SK-N-SH (cell line): ENCODE measurements at regions not wholly inside any gene's neighbourhood (a gene's known extent, or its start where the extent isn't known, plus 50 kb on each side); places are given as distances from the start of the nearest gene placed in this dataset.

Experiments
- CTCF ChIP-seq: fragments of 200-600 bp; sonication (generic); IDR thresholded peaks from 2 replicates; pipeline ENCODE4 v1.6.1; 2017; ENCODE audit warnings: antibody characterized with exemption, mild to moderate bottlenecking, moderate library complexity
- EP300 ChIP-seq, 2 experiments: IDR thresholded peaks; 2 replicates each; pipeline versions ENCODE4 v1.4.0 to v1.6.1; 2012; ENCODE audit warnings: borderline replicate concordance in 1 of 2, low read depth in 1 of 2, low read length in 1 of 2
- SMC3 ChIP-seq: IDR thresholded peaks from 2 replicates; pipeline ENCODE4 v1.6.1; 2012; ENCODE audit warnings: low read depth, low read length, improper control_type of control experiment

GRCh38 chr14:76324133-76324532 is 51.8 kb upstream of the ESRRB start:
- TF ChIP-seq EP300 (IDR thresholded peaks at IDR 0.05; ENCODE audit: borderline replicate concordance in 1 of 2, low read depth in 1 of 2, low read length in 1 of 2) (no peak), CTCF (no peak), SMC3 (no peak)
